IPS-18c (cell line): ENCODE measurements at regions not wholly inside any gene's neighbourhood (a gene's known extent, or its start where the extent isn't known, plus 50 kb on each side); places are given as distances from the start of the nearest gene placed in this dataset.

Experiments
- H3K4me3 ChIP-seq: 2 replicates; pipeline ENCODE4 v1.7.0; 2013; ENCODE audit warnings: low read depth, mild to moderate bottlenecking, low read length, moderate library complexity; ENCODE audit not compliant: insufficient read depth
- H3K9me3 ChIP-seq: one replicate; pipeline ENCODE4 v1.6.1; 2013; ENCODE audit warnings: mild to moderate bottlenecking, low read length, moderate library complexity; ENCODE audit not compliant: control insufficient read depth, insufficient read depth

DNA sequence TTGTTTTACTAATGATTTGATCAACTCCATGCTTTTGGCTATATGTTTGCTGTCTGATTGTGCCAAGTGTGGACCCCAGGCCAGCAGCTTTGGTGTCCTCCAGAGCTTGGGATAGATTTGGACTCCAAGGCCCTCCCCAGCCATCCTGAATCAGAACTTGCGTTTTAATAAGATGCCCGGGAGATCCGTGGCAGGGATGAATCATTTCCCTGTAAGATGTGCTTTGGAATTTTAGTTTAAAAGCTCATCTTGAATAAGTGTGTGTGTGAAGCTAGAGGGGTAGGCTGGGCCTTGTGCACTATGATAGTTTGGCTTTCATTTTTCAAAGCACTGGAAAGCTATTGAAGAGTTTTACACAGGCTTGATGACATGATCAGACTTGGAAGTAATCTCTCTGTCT lies 66.2 kb upstream of the SDK1 start:
- no peak overlapping the region for H3K4me3 ChIP-seq
- peaks cover 4% of the 10 kb centered on the region for H3K9me3 ChIP-seq

DNA sequence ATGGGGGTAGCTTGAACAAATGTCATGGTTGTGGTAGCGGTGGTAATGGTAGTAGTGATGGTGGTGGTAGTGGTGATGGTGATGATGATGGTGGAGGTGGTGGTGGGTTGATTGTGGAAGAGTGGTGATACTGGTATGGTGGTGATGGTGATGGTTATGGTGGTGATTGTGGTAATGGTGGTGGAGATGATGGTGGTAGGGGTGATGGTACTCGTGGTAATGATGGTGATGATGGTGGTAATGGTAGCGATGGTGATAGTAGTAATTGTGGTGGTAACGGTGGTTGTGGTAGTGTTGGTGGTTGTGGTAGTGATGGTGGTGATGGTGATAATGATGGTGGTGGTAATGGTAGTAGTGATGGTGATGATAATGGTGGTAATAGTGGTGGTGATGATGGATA lies 65.7 kb upstream of the SDK1 start:
- peaks cover 4% of the 10 kb centered on the region for H3K9me3 ChIP-seq
- H3K4me3 ChIP-seq, result no peak overlapping the region

DNA sequence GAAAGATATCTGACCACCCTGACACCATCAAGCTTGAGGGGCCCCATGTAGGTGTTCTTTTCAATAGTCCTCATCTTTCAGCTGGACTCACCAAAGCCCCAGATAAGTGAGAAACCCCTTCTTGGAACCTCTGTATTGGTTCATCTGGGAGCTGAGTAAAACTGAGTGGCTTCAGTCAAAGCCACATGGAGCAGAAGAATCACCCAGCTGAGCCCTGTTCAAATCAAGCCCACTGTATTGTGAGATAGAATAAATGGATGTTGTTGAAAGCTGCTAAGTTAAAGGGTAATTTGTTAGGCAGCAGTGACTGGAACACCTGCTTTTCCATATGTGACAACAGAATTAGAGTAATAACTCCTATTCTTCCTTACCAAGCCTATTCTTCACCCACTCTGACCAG lies 64.8 kb upstream of the SDK1 start:
- no peak overlapping the region for H3K4me3 ChIP-seq
- peaks cover 6% of the 10 kb centered on the region for H3K9me3 ChIP-seq

DNA sequence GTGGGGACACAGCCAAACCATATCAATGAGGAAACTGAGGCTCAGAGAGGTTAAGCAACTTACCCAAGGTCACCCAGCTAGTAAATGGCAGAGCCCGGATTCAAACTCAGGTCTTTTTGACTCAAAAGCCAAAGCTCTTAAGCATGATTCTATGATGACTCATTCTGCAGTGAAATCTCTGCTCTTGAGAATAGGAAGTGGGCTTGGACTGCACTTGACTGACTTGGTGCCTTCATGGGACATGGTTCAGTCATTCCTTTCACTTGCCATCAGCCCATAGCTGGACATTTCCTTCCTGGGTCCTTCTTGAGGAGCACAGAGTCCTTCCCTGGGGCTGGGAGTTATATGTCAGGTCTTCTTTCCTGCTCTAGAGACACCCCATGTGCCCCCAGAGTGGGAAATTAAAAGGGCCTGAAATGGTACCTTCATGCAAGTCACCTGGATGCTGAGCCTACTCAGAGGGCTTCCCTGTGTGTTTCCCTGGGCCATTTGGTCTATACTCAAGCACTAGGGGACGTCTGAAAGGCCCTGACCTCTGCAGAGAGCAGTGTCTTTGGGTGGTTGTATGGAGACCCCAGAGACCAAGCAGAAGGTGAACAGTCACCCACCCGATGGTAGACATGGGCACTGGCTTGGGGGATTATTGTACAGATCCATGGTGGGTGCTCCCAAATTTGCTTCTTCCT lies 62.4 kb upstream of the SDK1 start:
- Histone ChIP-seq H3K9me3 (peaks cover 6% of the 10 kb centered on the region), H3K4me3 (no peak overlapping the region)

DNA sequence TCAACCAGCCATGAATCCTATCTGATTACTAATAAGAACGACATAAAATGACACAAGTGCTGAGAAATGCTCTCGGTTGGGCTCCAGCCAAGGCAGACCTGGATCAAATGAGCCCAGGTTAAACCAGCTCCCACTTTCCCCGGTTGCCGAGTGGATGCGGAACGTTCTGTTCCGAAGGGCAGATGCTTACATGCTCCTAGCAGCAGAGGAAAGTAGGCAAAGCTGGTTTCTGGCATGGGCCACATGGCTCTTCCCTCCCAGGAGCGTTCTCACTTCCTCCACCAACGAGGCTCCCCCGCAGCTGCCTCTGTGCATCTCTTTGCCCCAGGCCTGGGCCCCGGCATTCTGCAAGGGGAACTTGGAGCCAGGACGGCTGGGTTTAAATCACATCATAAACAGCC lies 61.8 kb upstream of the SDK1 start:
- H3K4me3 ChIP-seq, result no peak overlapping the region
- peaks cover 6% of the 10 kb centered on the region for H3K9me3 ChIP-seq

DNA sequence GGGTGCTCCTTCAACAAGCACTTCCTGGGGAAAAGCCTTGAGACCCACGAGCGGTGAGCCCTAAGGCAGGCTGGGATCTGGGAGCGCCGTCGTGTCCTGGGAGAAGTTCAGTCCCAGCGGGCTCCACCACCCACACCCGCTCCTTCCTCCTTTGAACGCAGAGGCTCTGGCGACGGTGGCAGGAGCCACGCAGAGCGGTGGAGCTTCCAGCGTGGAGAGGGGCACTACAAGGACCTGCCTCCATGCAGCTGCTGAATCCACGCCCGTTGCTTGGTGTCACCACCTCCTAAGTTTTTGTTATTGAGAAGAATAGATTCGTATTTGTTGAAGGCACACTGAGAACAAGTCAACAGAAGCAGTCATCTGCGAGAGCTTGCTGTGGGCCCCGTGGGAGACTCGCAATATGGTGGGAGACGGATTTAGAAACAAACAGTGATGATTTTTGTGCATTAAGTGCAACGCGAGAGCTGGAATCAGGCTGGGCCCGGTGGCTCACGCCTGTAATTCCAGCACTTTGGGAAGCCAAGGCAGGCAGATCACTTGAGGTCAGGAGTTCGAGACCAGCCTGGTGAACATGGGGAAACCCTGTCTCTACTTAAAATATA lies 60.1 kb upstream of the SDK1 start:
- Histone ChIP-seq H3K9me3 (peaks cover 6% of the 10 kb centered on the region), H3K4me3 (no peak overlapping the region)

DNA sequence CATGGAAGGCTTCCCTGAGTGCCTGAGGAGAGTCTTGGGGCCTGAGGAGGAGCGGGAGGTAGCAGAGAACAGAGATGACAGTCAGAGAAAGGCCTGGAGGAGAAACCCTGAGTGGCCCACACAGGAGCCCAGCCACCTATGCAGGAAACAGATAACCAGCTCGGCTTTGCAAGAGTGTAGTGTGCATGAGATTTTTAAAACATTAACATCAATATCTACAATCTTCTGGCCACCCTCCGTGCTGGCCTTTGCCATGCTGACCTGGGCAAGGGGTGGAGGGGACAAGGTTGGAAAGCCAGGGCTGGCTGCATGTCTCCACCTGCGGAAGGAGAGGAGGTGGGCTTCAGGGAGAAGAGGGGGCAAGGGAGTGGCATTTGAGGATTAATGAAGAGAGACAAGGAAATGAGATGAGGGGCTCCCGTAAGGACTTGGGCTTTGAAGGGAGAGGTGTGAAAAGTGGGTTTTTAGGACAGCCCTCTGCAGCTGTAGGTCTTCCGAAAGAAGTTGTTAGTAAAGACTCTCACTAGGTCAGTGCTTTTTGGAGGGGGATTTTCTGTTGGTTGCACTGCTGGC lies 59.3 kb upstream of the SDK1 start:
- Histone ChIP-seq H3K4me3 (no peak overlapping the region), H3K9me3 (peaks cover 4% of the 10 kb centered on the region)

DNA sequence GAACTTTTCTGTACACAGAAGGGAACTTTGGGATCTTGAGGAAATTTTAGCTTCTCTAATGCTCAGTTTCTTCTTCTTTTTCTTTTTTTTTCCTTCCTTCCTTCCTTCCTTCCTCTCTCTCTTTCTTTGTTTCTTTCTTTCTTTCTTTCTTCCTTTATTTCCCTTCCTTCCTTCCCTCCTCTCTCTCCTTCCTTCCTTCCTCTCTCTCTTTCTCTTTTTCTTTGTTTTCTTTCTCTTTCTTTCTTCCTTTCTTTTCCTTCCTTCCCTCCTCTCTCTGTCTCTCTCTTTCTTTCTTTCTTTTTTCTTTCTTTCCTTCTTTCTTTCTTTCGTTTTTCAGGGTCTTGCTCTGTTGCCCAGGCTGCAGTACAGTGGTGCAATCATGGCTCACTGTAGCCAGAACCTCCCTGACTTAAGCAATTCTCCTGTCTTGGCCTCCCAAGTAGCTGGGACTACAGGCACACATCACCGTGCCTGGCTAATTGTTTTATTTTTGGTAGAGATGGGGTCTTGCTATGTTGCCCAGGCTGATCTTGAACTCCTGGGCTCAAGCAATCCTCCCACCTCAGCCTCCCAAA lies 58.6 kb upstream of the SDK1 start:
- Histone ChIP-seq H3K9me3 (peaks cover 2% of the 10 kb centered on the region), H3K4me3 (no peak overlapping the region)

DNA sequence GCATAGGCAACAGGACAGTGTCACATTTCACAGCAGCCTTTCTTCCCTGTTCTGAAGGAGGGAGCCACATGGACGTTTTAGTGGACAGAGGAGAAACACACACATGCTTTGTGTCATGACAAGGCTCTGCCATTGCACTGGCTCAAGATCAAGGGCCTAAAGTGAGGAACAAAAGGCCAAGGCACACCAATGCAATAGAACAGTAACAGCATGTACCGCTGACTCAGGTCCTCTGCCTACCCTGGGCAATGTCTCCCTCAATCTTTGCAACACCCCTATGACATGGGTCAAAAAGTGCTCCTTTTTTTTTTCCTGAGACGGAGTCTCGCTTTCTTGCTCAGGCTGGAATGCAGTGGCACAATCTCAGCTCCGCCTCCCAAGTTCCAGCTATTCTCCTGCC lies 57.8 kb upstream of the SDK1 start:
- peaks cover 4% of the 10 kb centered on the region for H3K9me3 ChIP-seq
- H3K4me3 ChIP-seq, result no peak overlapping the region

DNA sequence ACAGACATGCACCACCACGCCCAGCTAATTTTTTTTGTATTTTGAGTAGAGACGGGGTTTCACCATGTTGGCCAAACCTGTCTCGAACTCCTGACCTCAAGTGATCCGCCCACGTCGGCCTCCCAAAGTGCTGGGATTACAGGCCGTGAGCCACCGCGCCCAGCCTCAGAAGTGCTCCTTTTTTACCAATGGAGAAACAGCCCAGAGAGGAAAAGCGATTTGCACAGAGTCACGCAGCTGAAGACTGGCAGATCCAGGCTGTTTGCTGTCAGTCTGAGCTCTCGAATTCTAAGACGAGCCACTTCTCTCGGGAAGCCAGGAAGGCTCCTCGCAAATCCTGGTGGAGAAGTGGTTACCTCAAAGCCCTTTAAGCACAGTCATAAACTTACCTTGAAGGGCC lies 57.4 kb upstream of the SDK1 start:
- Histone ChIP-seq H3K9me3 (peaks cover 4% of the 10 kb centered on the region), H3K4me3 (no peak overlapping the region)

DNA sequence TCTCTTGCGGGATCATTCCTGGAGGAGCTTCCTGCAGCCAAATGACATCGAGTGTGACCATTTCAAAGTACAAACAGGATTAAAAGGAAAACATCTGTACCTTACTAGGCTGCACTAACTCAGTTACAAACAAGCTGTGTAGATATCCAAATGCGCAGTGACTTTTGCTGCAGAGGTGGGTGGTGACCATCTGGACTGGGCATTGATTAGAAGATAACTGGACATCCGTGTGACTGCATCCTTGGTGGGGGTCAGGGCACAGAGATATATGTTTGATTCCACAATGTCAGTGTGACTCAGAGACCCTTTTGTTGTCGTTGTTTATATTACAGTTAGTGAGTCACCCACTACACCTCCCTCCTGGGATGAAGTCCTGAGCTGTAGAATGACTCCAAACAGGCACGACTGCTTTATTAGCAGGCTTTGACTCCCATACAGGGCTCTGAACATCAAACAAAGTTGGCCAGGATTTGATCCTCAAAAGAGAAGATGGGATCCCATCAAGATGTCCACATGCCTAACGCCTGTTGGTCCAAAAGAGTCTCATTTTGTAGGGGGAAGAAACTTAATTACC lies 56.7 kb upstream of the SDK1 start:
- H3K4me3 ChIP-seq, result no peak overlapping the region
- peaks cover 4% of the 10 kb centered on the region for H3K9me3 ChIP-seq

DNA sequence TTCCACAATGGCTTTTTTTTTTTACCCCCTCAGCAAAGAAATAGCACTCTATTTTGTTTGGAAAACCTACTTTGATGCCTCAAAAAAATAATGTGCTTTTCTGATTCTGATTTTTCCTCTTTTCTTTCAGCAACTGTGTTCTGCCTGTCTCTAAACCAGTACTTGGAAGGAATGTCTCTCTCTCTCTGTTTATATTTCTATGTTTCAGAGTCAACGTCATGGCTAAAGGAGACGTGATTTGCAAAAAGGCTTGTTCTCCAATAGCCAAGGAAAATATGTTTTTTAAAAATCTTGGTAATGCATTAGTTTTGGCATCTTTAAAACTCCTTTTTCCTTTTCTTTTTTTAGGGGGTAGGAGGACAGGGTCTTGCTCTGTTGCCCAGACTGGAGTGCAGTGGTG lies 56.0 kb upstream of the SDK1 start:
- H3K9me3 ChIP-seq, result peaks cover 6% of the 10 kb centered on the region

DNA sequence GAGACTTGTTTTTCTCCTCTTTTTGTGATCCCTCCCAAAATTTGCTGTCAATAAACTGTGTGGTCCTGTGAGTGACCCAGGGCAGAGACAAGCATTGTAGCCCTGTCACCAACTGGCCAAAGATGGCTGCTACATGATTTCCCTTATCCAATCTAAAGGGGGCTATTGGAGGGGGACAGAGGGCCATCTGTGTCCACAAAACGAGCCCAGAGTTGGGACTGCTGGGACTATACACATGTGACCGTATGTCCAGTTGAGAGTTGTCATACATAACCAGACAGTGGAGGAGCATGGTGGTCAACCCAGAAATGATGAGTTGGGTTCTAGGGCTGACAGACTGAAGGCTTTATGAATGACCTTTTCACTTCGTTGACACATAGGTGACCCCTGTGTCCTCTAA lies 55.3 kb upstream of the SDK1 start:
- no peak overlapping the region for H3K4me3 ChIP-seq
- H3K9me3 ChIP-seq, result peaks cover 4% of the 10 kb centered on the region

More for the DNA sequence above, 56.0 kb upstream of the SDK1 start:
- H3K4me3 ChIP-seq, result no peak overlapping the region

DNA sequence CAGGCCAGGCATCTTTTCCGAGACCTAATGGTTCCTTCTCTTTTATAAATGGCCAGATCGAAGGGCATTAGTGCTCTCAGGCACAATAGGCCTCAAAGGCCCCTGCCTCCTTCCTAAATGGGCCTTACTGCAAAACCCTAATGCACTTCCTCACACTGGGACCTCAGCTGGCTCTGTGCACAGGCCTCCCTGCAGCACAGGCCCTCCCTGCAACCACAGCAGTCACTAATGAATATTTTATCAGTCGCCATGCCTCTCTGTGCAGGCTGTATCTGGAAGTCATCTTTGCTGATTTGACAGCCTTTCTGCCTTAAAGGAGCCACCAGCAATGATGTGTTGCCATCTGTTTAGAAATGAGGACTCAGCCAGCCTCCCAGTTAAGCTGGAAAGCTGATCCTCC lies 54.9 kb upstream of the SDK1 start:
- Histone ChIP-seq H3K9me3 (peaks cover 4% of the 10 kb centered on the region), H3K4me3 (no peak overlapping the region)

DNA sequence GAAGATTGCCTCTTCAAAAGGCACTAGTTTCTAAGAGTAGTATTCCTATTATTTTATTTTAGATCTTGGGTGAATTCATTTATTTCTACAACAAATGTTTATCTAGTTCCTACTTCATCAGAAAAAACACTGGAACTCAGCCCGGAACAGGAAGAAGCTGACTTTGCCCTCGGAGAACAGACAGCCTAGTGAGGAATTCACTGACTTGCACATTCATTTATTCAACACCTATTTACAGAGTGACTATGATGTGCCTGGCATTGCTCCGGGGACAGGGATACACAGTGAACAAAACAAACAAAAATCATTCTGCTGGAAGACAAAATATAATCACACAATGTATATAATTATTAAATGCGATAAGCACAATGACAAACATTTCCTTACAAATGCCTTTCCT lies 54.4 kb upstream of the SDK1 start:
- Histone ChIP-seq H3K9me3 (peaks cover 4% of the 10 kb centered on the region), H3K4me3 (no peak overlapping the region)

DNA sequence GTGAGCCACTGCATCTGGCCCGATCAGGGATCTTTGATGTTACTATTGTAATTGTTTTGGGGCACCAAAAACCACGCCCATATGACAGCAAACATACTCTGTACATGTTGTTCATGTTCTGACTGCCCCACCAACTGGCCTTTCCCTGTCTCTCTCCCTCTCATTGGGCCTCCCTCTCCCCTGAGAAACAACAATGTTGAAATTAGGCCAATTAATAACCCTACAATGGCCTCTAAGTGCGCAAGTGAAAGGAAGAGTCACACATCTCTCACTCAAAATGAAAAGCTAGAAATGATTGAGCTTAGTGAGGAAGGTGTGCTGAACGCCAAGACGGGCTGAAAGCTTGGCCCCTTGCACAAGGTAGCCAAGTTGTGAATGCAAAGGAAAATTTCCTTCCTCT lies 50.3 kb upstream of the SDK1 start:
- peaks cover 4% of the 10 kb centered on the region for H3K9me3 ChIP-seq
- H3K4me3 ChIP-seq, result no peak overlapping the region
